PC-3 (cell line): ENCODE measurements at regions not wholly inside any gene's neighbourhood (a gene's known extent, or its start where the extent isn't known, plus 50 kb on each side); places are given as distances from the start of the nearest gene placed in this dataset.

Experiments used
- ATAC-seq: fragments of 200-7000 bp; cut with Tn5 transposase; 2 replicates; pipeline ENCODE4 v1.9.1; 2020; ENCODE audit warnings: mild to moderate bottlenecking, moderate library complexity
- BruUV-seq: library from RNA; stranded (reverse); fragments of 400-500 nt; replicated peaks from 2 replicates; lab custom pipeline; 2021; lab: Mats Ljungman, UMichigan
- CTCF ChIA-PET: fragments of 300-600 bp; sonication (Branson Sonifier 250); formaldehyde crosslinking; loops from one replicate; lab custom pipeline; 2022; ENCODE audit warnings: antibody characterized with exemption; lab: Charles Lee
- POLR2A ChIA-PET: fragments of 300-600 bp; sonication (Branson Sonifier 250); formaldehyde crosslinking; loops from one replicate; lab custom pipeline; 2022; ENCODE audit warnings: antibody characterized with exemption; ENCODE audit not compliant: unreplicated experiment; lab: Charles Lee
- DNase-seq: peaks from one replicate; pipeline ENCODE4 v3.0.0-alpha.2; 2015
- H2AFZ ChIP-seq: fragments of 300-600 bp; sonication (generic); 2 replicates; pipeline ENCODE4 v1.6.0; 2016; ENCODE audit warnings: antibody characterized with exemption, low read length
- H3F3A ChIP-seq: fragments of 300-600 bp; sonication (generic); one replicate; pipeline ENCODE4 v1.6.0; 2017; ENCODE audit warnings: antibody characterized with exemption, low read length, control low read depth, mild to moderate bottlenecking; ENCODE audit not compliant: unreplicated experiment
- H3K27ac ChIP-seq: fragments of 300-600 bp; sonication (generic); 2 replicates; pipeline ENCODE4 v1.5.1; 2016; ENCODE audit warnings: mild to moderate bottlenecking, low read length
- H3K27me3 ChIP-seq: fragments of 300-600 bp; sonication (generic); 2 replicates; pipeline ENCODE4 v1.6.1; 2016; ENCODE audit warnings: low read length, mixed read lengths
- H3K36me3 ChIP-seq: fragments of 300-600 bp; sonication (generic); 2 replicates; pipeline ENCODE4 v1.6.1; 2016; ENCODE audit warnings: low read depth, mixed run types, low read length, mixed read lengths
- H3K4me1 ChIP-seq: fragments of 300-600 bp; sonication (generic); 2 replicates; pipeline ENCODE4 v1.5.1; 2016; ENCODE audit warnings: low read length; ENCODE audit not compliant: insufficient read depth
- H3K4me2 ChIP-seq: fragments of 300-600 bp; sonication (generic); 2 replicates; pipeline ENCODE4 v1.6.0; 2016; ENCODE audit warnings: low read length
- H3K4me3 ChIP-seq: fragments of 300-600 bp; sonication (generic); 2 replicates; pipeline ENCODE4 v1.5.1; 2016; ENCODE audit warnings: mild to moderate bottlenecking, low read length, mixed read lengths
- H3K79me2 ChIP-seq: fragments of 300-600 bp; sonication (generic); 2 replicates; pipeline ENCODE4 v1.6.1; 2017; ENCODE audit warnings: low read length, mixed read lengths
- H3K9ac ChIP-seq: fragments of 300-600 bp; sonication (generic); 2 replicates; pipeline ENCODE4 v1.6.0; 2016; ENCODE audit warnings: mild to moderate bottlenecking, low read length
- H3K9me2 ChIP-seq: fragments of 300-600 bp; sonication (generic); replicated peaks from 2 replicates; pipeline ENCODE4 v1.6.1; 2016; ENCODE audit warnings: mixed run types, low read length, mixed read lengths
- H3K9me3 ChIP-seq: fragments of 300-600 bp; sonication (generic); 2 replicates; pipeline ENCODE4 v1.6.1; 2016; ENCODE audit warnings: low read length, mixed read lengths
- H4K20me1 ChIP-seq: fragments of 300-600 bp; sonication (generic); 2 replicates; pipeline ENCODE4 v1.6.1; 2016; ENCODE audit warnings: low read length, mixed read lengths
- CTCF ChIP-seq: fragments of 300-600 bp; sonication (generic); conservative IDR thresholded peaks from 2 replicates; pipeline ENCODE4 v1.5.1; 2017; ENCODE audit warnings: antibody characterized with exemption, low read depth, mild to moderate bottlenecking, low read length
- EZH2 ChIP-seq: fragments of 300-600 bp; sonication (generic); IDR thresholded peaks from one replicate; pipeline ENCODE4 v1.6.1; 2017; ENCODE audit warnings: antibody characterized with exemption, mild to moderate bottlenecking, low read length; ENCODE audit not compliant: unreplicated experiment
- EZH2phosphoT487 ChIP-seq: fragments of 300-600 bp; sonication (generic); IDR thresholded peaks from 2 replicates; pipeline ENCODE4 v1.6.1; 2018; ENCODE audit warnings: mild to moderate bottlenecking, antibody characterized with exemption, low read length, borderline replicate concordance
- intact Hi-C: fragments of 100-400 bp; cut with micrococcal nuclease; formaldehyde crosslinking; loops from 2 replicates; pipeline ENCODE4 v1.9.0; 2023

GRCh38 chr1:118262865-118263264, 77.8 kb upstream of the SPAG17 start:
- Histone ChIP-seq H4K20me1 (no peaks in the 10 kb centered on the region), H2AFZ (no peak overlapping the region), H3K4me2 (no peak overlapping the region), H3K4me1 (peaks cover 8% of the 10 kb centered on the region), H3K9me3 (no peaks in the 10 kb centered on the region), H3K79me2 (no peaks in the 10 kb centered on the region), H3K27me3 (peaks cover 33% of the 10 kb centered on the region), H3K27ac (no peak overlapping the region), H3K9ac (no peak overlapping the region), H3K36me3 (no peaks in the 10 kb centered on the region), H3F3A (no peaks in the 10 kb centered on the region), H3K4me3 (no peak overlapping the region), H3K9me2 (no peaks in the 10 kb centered on the region)
- no peak for ATAC-seq
- no TSS peak for BruUV-seq
- ChIA-PET POLR2A (no interaction called here), CTCF (no interaction called here)
- TF ChIP-seq CTCF (no peak), EZH2 (no peak), EZH2phosphoT487 (no peak)
- no peak for DNase-seq
- intact Hi-C loops = no loop called here

- ChIA-PET POLR2A (no interaction called here), CTCF (no interaction called here)
- H3K27ac ChIP-seq = no peak overlapping the region
- H3K9me3 ChIP-seq = no peaks in the 10 kb centered on the region
- no peaks in the 10 kb centered on the region for H3K4me1 ChIP-seq
- H2AFZ ChIP-seq = no peak overlapping the region
- no peak for ATAC-seq
- H3K27me3 ChIP-seq = peaks cover 33% of the 10 kb centered on the region
- BruUV-seq = no TSS peak
- H3K9ac ChIP-seq = no peak overlapping the region
- no peaks in the 10 kb centered on the region for H3K79me2 ChIP-seq
- no peak overlapping the region for H3K4me3 ChIP-seq
- no peaks in the 10 kb centered on the region for H3F3A ChIP-seq
- H3K4me2 ChIP-seq = no peak overlapping the region
- H3K9me2 ChIP-seq = no peaks in the 10 kb centered on the region
- TF ChIP-seq CTCF = no peak
- no peak for TF ChIP-seq EZH2
- no peak for TF ChIP-seq EZH2phosphoT487
- H3K36me3 ChIP-seq = no peaks in the 10 kb centered on the region
- intact Hi-C loops = no loop called here
- no peaks in the 10 kb centered on the region for H4K20me1 ChIP-seq
- DNase-seq = no peak
These were observed 73.9 kb upstream of the SPAG17 start for GRCh38 chr1:118258975-118259374.

- no peak overlapping the region for H3K4me2 ChIP-seq
- H2AFZ ChIP-seq = no peak overlapping the region
- intact Hi-C loops = no loop called here
- H3K4me3 ChIP-seq = no peak overlapping the region
- no peaks in the 10 kb centered on the region for H3K79me2 ChIP-seq
- H3K9me2 ChIP-seq = no peaks in the 10 kb centered on the region
- peaks cover 36% of the 10 kb centered on the region for H3K27me3 ChIP-seq
- H3F3A ChIP-seq = no peaks in the 10 kb centered on the region
- no peak for ATAC-seq
- H3K9ac ChIP-seq = no peak overlapping the region
- BruUV-seq = no TSS peak
- H3K36me3 ChIP-seq = no peaks in the 10 kb centered on the region
- no peaks in the 10 kb centered on the region for H4K20me1 ChIP-seq
- ChIA-PET CTCF (no interaction called here), POLR2A (no interaction called here)
- H3K4me1 ChIP-seq = no peaks in the 10 kb centered on the region
- TF ChIP-seq CTCF (no peak), EZH2 (no peak), EZH2phosphoT487 (no peak)
- H3K27ac ChIP-seq = no peak overlapping the region
- no peak for DNase-seq
- no peaks in the 10 kb centered on the region for H3K9me3 ChIP-seq
These were observed 72.9 kb upstream of the SPAG17 start for GRCh38 chr1:118257946-118258345.
